OCI-LY3 (cell line): ENCODE measurements at regions not wholly inside any gene's neighbourhood (a gene's known extent, or its start where the extent isn't known, plus 50 kb on each side); places are given as distances from the start of the nearest gene placed in this dataset.

ENCODE experiments used
- H2AFZ ChIP-seq: fragments of 200-600, 300-600 bp; shearing (Covaris generic); 2 replicates; pipeline ENCODE4 v1.6.0; 2014; ENCODE audit warnings: antibody characterized with exemption, low read depth, low read length
- H3K27ac ChIP-seq: fragments of 200-600, 300-600 bp; sonication (generic); 2 replicates; pipeline ENCODE4 v1.5.1; 2014; ENCODE audit warnings: mild to moderate bottlenecking, low read length, moderate library complexity, mixed read lengths
- H3K27me3 ChIP-seq: fragments of 200-600, 300-600 bp; sonication (generic); 2 replicates; pipeline ENCODE4 v1.6.1; 2014; ENCODE audit warnings: low read depth, low read length, mixed read lengths
- H3K36me3 ChIP-seq: fragments of 200-600, 300-600 bp; sonication (generic); replicated peaks from 2 replicates; pipeline ENCODE3; 2014; ENCODE audit warnings: low read depth, low read length, mixed read lengths
- H3K4me1 ChIP-seq: fragments of 300-600, 200-600 bp; sonication (generic); 2 replicates; pipeline ENCODE4 v1.6.1; 2014; ENCODE audit warnings: low read length, mixed read lengths
- H3K4me2 ChIP-seq: fragments of 200-600, 300-600 bp; sonication (generic); 2 replicates; pipeline ENCODE4 v1.6.1; 2014; ENCODE audit warnings: low read length, mixed read lengths
- H3K4me3 ChIP-seq: fragments of 300-600, 200-600 bp; sonication (generic); 2 replicates; pipeline ENCODE4 v1.5.1; 2014; ENCODE audit warnings: antibody characterized with exemption, mild to moderate bottlenecking, low read length, moderate library complexity
- H3K79me2 ChIP-seq: fragments of 300-600, 200-600 bp; shearing (Covaris generic); 2 replicates; pipeline ENCODE4 v1.6.1; 2014; ENCODE audit warnings: mild to moderate bottlenecking, low read length, mixed read lengths
- H3K9ac ChIP-seq: fragments of 300-600, 200-600 bp; shearing (Covaris generic); 2 replicates; pipeline ENCODE4 v1.6.0; 2014; ENCODE audit warnings: mild to moderate bottlenecking, low read length, moderate library complexity
- H3K9me3 ChIP-seq: fragments of 200-600, 300-600 bp; shearing (Covaris generic); 2 replicates; pipeline ENCODE4 v1.6.1; 2014; ENCODE audit warnings: low read length, mixed read lengths; ENCODE audit not compliant: insufficient read depth
- H4K20me1 ChIP-seq: fragments of 200-600, 300-600 bp; sonication (generic); 2 replicates; pipeline ENCODE4 v1.6.1; 2016; ENCODE audit warnings: low read length, mixed read lengths; ENCODE audit not compliant: insufficient read depth
- EZH2phosphoT487 ChIP-seq: fragments of 200-600 bp; shearing (Covaris generic); IDR thresholded peaks from 2 replicates; pipeline ENCODE4 v1.6.1; 2018; ENCODE audit warnings: antibody characterized with exemption, mixed run types, low read depth
- TF ChIP-seq, protein P1 (sequence below): fragments of 200-600, 300-600 bp; sonication (generic); IDR thresholded peaks from 2 replicates; pipeline ENCODE4 v1.5.1; 2014; ENCODE audit warnings: antibody characterized with exemption, low read length, low read depth

DNA sequence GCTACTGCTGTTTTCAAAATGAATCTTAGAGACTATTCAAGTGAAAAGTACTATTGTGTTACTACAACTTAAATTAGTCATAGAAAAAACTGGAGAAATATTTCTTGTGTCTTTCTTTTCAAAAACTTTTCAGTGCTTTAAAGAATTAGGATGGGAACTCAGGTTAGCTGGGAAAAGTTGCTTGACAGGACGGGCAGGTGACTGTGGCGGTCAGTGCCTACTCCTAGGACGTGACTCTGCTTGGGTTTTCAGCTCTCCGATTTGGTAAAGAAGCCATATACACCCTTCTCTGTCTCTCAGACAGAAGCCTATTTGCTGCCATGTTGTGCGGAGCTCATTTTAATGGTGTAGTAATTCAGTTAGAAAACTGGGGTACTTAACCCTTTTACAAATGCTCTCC lies 89.8 kb upstream of the CACNA2D3 start:
- Histone ChIP-seq H3K4me2 (no peak overlapping the region), H3K27me3 (no peaks in the 10 kb centered on the region), H4K20me1 (no peaks in the 10 kb centered on the region), H3K79me2 (no peaks in the 10 kb centered on the region), H3K4me3 (no peak overlapping the region), H3K36me3 (no peaks in the 10 kb centered on the region), H2AFZ (no peak overlapping the region), H3K9ac (no peak overlapping the region), H3K27ac (no peak overlapping the region), H3K9me3 (no peaks in the 10 kb centered on the region), H3K4me1 (no peaks in the 10 kb centered on the region)
- no peak for TF ChIP-seq EZH2phosphoT487
- TF ChIP-seq, protein P1, sequence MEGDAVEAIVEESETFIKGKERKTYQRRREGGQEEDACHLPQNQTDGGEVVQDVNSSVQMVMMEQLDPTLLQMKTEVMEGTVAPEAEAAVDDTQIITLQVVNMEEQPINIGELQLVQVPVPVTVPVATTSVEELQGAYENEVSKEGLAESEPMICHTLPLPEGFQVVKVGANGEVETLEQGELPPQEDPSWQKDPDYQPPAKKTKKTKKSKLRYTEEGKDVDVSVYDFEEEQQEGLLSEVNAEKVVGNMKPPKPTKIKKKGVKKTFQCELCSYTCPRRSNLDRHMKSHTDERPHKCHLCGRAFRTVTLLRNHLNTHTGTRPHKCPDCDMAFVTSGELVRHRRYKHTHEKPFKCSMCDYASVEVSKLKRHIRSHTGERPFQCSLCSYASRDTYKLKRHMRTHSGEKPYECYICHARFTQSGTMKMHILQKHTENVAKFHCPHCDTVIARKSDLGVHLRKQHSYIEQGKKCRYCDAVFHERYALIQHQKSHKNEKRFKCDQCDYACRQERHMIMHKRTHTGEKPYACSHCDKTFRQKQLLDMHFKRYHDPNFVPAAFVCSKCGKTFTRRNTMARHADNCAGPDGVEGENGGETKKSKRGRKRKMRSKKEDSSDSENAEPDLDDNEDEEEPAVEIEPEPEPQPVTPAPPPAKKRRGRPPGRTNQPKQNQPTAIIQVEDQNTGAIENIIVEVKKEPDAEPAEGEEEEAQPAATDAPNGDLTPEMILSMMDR, result no peak

DNA sequence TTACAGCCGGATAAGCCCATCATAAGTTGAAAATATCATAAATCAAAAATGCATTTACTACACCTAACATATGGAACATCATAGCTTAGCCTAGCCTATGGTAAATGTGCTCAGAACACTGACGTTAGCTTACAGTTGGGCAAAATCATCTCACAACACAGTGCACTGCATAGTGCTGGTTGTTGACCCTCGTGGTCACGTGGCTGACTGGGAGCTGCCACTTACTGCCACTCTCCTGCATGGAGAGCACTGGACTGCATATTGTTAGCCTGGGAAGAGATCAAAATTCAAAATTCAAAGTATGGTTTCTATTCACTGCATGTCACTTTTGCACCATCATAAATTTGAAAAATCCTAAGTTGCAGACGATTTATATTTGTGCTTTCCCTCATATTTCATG lies 94.0 kb upstream of the CACNA2D3 start:
- Histone ChIP-seq H3K4me2 (no peak overlapping the region), H3K79me2 (no peaks in the 10 kb centered on the region), H3K27me3 (0 out of 2 replicates have a peak, but pooled peaks cover 4% of the 10 kb centered on the region), H3K9me3 (no peaks in the 10 kb centered on the region), H3K9ac (no peak overlapping the region), H2AFZ (no peak overlapping the region), H3K27ac (no peak overlapping the region), H3K4me3 (no peak overlapping the region), H3K36me3 (no peaks in the 10 kb centered on the region), H3K4me1 (no peaks in the 10 kb centered on the region), H4K20me1 (no peaks in the 10 kb centered on the region)
- TF ChIP-seq, protein P1, result no peak
- no peak for TF ChIP-seq EZH2phosphoT487

DNA sequence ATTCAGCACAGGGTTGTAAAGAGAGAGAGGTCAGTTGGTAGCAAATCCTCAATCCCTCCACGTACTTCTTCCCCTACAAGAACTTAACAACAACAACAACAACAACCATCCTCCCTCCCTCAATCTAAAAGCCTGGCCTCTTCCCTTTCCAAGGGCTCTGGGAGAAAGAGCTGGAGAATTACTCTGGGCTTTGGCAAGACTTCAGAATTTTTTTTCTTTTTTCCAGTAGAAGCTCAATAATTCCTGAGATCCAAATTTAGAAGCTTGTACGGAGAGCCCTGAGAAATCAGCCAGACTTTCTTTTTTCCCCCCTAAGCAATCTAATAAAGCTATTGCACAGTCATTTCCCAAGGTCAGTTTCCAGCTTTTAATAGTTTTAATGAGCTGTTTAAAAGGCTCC lies 95.8 kb upstream of the CACNA2D3 start:
- no peaks in the 10 kb centered on the region for H3K36me3 ChIP-seq
- H3K79me2 ChIP-seq, result no peaks in the 10 kb centered on the region
- H3K4me2 ChIP-seq, result no peak overlapping the region
- H3K27ac ChIP-seq, result no peak overlapping the region
- no peak overlapping the region for H3K9ac ChIP-seq
- H3K4me1 ChIP-seq, result no peaks in the 10 kb centered on the region
- H3K9me3 ChIP-seq, result no peaks in the 10 kb centered on the region
- H3K27me3 ChIP-seq, result 0 out of 2 replicates have a peak, but pooled peaks cover 4% of the 10 kb centered on the region
- H3K4me3 ChIP-seq, result no peak overlapping the region
- no peak for TF ChIP-seq EZH2phosphoT487
- TF ChIP-seq, protein P1, result no peak
- H2AFZ ChIP-seq, result no peak overlapping the region
- no peaks in the 10 kb centered on the region for H4K20me1 ChIP-seq

DNA sequence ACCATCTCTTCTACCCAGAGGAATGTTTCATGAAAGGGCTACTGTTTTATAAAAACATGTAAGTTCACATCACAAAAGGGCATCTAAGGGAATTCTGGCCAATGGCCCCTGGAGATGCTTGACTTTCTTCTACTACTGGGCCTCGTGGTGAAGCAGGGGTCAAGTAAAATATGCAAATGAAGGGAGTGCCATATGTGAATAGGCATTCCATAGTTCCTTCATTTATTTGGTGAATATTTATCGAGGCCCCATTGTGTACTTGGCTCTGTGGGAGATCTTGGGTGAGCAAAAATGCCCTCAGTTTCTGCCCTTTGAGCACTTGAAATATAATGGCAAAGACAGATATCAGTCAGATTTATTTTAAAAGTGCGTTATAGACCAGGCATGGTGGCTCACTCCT lies 101.3 kb upstream of the CACNA2D3 start:
- H4K20me1 ChIP-seq, result no peaks in the 10 kb centered on the region
- H3K9ac ChIP-seq, result no peak overlapping the region
- no peaks in the 10 kb centered on the region for H3K9me3 ChIP-seq
- TF ChIP-seq, protein P1, result no peak
- TF ChIP-seq EZH2phosphoT487, result no peak
- no peaks in the 10 kb centered on the region for H3K4me1 ChIP-seq
- no peak overlapping the region for H3K27ac ChIP-seq
- peaks cover 4% of the 10 kb centered on the region; the same call in 1 of the 2 replicates for H3K27me3 ChIP-seq
- H3K4me3 ChIP-seq, result no peak overlapping the region
- H3K4me2 ChIP-seq, result no peak overlapping the region
- no peaks in the 10 kb centered on the region for H3K36me3 ChIP-seq
- no peak overlapping the region for H2AFZ ChIP-seq
- no peaks in the 10 kb centered on the region for H3K79me2 ChIP-seq
